Glutamatergic neuron (in vitro differentiated cells): ENCODE measurements at regions not wholly inside any gene's neighbourhood (a gene's known extent, or its start where the extent isn't known, plus 50 kb on each side); places are given as distances from the start of the nearest gene placed in this dataset.

ENCODE experiments used
- DNase-seq: peaks from one replicate; pipeline ENCODE4 v3.0.0; 2022
- H3K27ac Mint-ChIP-seq: one replicate; pipeline ENCODE4 v1.8.0; 2020; ENCODE audit warnings: mild to moderate bottlenecking, mixed read lengths, inconsistent platforms; ENCODE audit not compliant: unreplicated experiment
- H3K27me3 Mint-ChIP-seq: one replicate; pipeline ENCODE4 v1.8.0; 2020; ENCODE audit warnings: mild to moderate bottlenecking, moderate library complexity, mixed read lengths, inconsistent platforms; ENCODE audit not compliant: unreplicated experiment
- H3K36me3 Mint-ChIP-seq: one replicate; pipeline ENCODE4 v1.8.0; 2020; ENCODE audit warnings: mild to moderate bottlenecking, mixed read lengths, inconsistent platforms; ENCODE audit not compliant: unreplicated experiment
- H3K4me1 Mint-ChIP-seq: one replicate; pipeline ENCODE4 v1.8.0; 2020; ENCODE audit warnings: mild to moderate bottlenecking, low read depth, mixed read lengths, inconsistent platforms; ENCODE audit not compliant: unreplicated experiment
- H3K4me3 Mint-ChIP-seq: one replicate; pipeline ENCODE4 v1.8.0; 2020; ENCODE audit warnings: mild to moderate bottlenecking, mixed read lengths, inconsistent platforms; ENCODE audit not compliant: unreplicated experiment
- H3K9me3 Mint-ChIP-seq: one replicate; pipeline ENCODE4 v1.8.0; 2020; ENCODE audit warnings: mild to moderate bottlenecking, moderate library complexity, mixed read lengths, inconsistent platforms; ENCODE audit not compliant: unreplicated experiment
- CTCF ChIP-seq: fragments of 200-600 bp; sonication (generic); IDR thresholded peaks from one replicate; pipeline ENCODE4 v1.5.0; 2021; ENCODE audit not compliant: partially characterized antibody, unreplicated experiment

DNA sequence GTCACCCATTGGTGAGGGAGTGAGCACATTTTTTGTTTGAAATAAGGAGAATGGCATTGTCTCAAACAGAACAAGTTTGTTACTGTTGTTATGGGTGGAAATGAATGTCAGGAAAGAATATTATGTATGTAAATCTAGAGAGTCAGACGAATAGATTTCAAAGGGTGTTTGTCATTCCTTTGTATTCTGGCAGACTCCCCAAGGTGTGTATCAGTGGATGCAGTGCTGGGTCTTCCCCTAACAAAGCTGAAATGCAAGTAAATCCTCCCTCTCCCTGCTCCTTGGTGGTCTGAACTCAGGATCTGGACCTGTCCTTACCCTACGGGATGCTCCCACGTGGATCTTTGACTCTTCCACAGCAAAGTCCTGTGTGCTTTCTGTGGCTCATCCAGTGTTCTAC, 139.5 kb upstream of the ZNF516 start:
- no peak for TF ChIP-seq CTCF
- H3K4me1 Mint-ChIP-seq, result no peaks in the 10 kb centered on the region
- no peak for DNase-seq
- H3K27me3 Mint-ChIP-seq, result no peaks in the 10 kb centered on the region
- peaks cover under 1% of the 10 kb centered on the region for H3K36me3 Mint-ChIP-seq
- no peak overlapping the region for H3K27ac Mint-ChIP-seq
- no peak overlapping the region for H3K4me3 Mint-ChIP-seq
- H3K9me3 Mint-ChIP-seq, result peaks cover 2% of the 10 kb centered on the region

- H3K27ac Mint-ChIP-seq, result no peak overlapping the region
- H3K9me3 Mint-ChIP-seq, result peaks cover 2% of the 10 kb centered on the region
- H3K4me1 Mint-ChIP-seq, result no peaks in the 10 kb centered on the region
- H3K27me3 Mint-ChIP-seq, result no peaks in the 10 kb centered on the region
- no peak for DNase-seq
- H3K4me3 Mint-ChIP-seq, result no peak overlapping the region
- no peak for TF ChIP-seq CTCF
- H3K36me3 Mint-ChIP-seq, result peaks cover 5% of the 10 kb centered on the region
Observed at GRCh38 chr18:76633588-76634269, 138.7 kb upstream of the ZNF516 start.

GRCh38 chr18:76627444-76627843, 132.4 kb upstream of the ZNF516 start:
- no peak for TF ChIP-seq CTCF
- Mint-ChIP-seq H3K36me3 (peaks cover 5% of the 10 kb centered on the region), H3K27me3 (no peaks in the 10 kb centered on the region)

GRCh38 chr18:76626991-76627390, 131.9 kb upstream of the ZNF516 start:
- H3K4me3 Mint-ChIP-seq, result no peak overlapping the region
- no peaks in the 10 kb centered on the region for H3K27me3 Mint-ChIP-seq
- no peak for DNase-seq
- no peak for TF ChIP-seq CTCF
- peaks cover 12% of the 10 kb centered on the region for H3K4me1 Mint-ChIP-seq
- peaks cover 2% of the 10 kb centered on the region for H3K9me3 Mint-ChIP-seq
- H3K27ac Mint-ChIP-seq, result no peak overlapping the region
- H3K36me3 Mint-ChIP-seq, result peaks cover 5% of the 10 kb centered on the region

More at GRCh38 chr18:76627444-76627843, 132.4 kb upstream of the ZNF516 start:
- Mint-ChIP-seq H3K4me3 (no peak overlapping the region), H3K27ac (no peak overlapping the region), H3K9me3 (peaks cover 2% of the 10 kb centered on the region), H3K4me1 (peaks cover 10% of the 10 kb centered on the region)
- DNase-seq, result no peak

GRCh38 chr18:76622651-76623050, 127.6 kb upstream of the ZNF516 start:
- Mint-ChIP-seq H3K4me3 (no peak overlapping the region), H3K9me3 (peaks cover 2% of the 10 kb centered on the region), H3K27ac (no peak overlapping the region), H3K27me3 (no peaks in the 10 kb centered on the region), H3K36me3 (no peaks in the 10 kb centered on the region), H3K4me1 (peaks cover 33% of the 10 kb centered on the region)
- TF ChIP-seq CTCF, result no peak
- no peak for DNase-seq
